Neural cell (in vitro differentiated cells): ENCODE measurements at regions not wholly inside any gene's neighbourhood (a gene's known extent, or its start where the extent isn't known, plus 50 kb on each side); places are given as distances from the start of the nearest gene placed in this dataset.

Experiments
- CTCF ChIP-seq: fragments of 450-650 bp; IDR thresholded peaks from 2 replicates; pipeline ENCODE4 v1.5.1; 2014; ENCODE audit warnings: antibody characterized with exemption, mild to moderate bottlenecking, moderate library complexity; ENCODE audit not compliant: poor library complexity, severe bottlenecking
- EP300 ChIP-seq: fragments of 450-650 bp; conservative IDR thresholded peaks from 2 replicates; pipeline ENCODE4 v1.6.1; 2014; ENCODE audit warnings: antibody characterized with exemption, mild to moderate bottlenecking, moderate library complexity; ENCODE audit not compliant: poor library complexity, severe bottlenecking
- EZH2 ChIP-seq: fragments of 200-600, 300-800 bp; shearing (Covaris generic), sonication (generic); IDR thresholded peaks from 2 replicates; pipeline ENCODE4 v1.6.1; 2014; ENCODE audit warnings: antibody characterized with exemption, low read length, borderline replicate concordance, mild to moderate bottlenecking; ENCODE audit not compliant: insufficient read depth, poor library complexity, severe bottlenecking
- POLR2AphosphoS5 ChIP-seq: IDR thresholded peaks from 2 replicates; pipeline ENCODE4 v1.6.1; 2012
- REST ChIP-seq: IDR thresholded peaks from 2 replicates; pipeline ENCODE4 v1.6.1; 2012; ENCODE audit warnings: borderline replicate concordance

- no peak for TF ChIP-seq CTCF
- TF ChIP-seq POLR2AphosphoS5: no peak
- TF ChIP-seq EP300: no peak
- no peak for TF ChIP-seq EZH2
- no peak for TF ChIP-seq REST
These were observed 558.8 kb downstream of the KCNT2 start for GRCh38 chr1:196049407-196049806.
